ENCODE measurements at regions not wholly inside any gene's neighbourhood (a gene's known extent, or its start where the extent isn't known, plus 50 kb on each side); places are given as distances from the start of the nearest gene placed in this dataset.
"Not testable (repeated sequence)": the region's sequence is repeated elsewhere in the genome, so short reads cannot be mapped to it uniquely, and the experiment has no call there.

DNA sequence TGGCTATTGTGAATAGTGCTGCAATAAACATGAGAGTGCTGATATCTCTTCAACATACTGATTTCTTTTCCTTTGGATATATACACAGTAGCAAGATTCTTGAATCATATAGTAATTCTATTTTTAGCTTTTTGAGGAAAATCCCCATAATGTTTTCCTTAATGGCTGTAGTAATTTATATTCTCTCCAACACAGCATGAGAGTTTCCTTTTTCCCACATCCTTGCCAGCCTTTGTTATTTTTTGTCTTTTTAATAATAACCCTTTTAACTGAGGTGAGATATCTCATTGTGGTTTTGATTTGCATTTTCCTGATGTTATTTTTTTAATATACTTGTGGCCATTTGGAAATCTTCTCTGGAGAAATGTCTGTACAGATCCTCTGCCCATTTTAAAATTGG is 132.6 kb downstream of the PRL start:
- DNase-seq, result no peak

DNA sequence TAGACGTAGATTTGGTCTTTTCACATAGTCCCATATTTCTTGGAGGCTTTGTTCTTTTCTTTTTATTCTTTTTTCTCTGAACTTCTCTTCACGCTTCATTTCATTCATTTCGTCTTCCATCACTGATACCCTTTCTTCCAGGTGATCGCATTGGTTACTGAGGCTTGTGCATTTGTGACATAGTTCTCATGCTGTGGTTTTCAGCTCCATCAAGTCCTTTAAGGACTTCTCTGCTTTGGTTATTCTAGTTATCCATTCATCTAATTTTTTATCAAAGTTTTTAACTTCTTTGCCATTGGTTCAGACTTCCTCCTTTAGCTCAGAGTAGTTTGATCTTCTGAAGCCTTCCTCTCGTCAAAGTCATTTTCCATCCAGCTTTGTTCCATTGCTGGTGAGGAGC is 125.8 kb downstream of the PRL start:
- DNase-seq, result not testable (repeated sequence)

DNA sequence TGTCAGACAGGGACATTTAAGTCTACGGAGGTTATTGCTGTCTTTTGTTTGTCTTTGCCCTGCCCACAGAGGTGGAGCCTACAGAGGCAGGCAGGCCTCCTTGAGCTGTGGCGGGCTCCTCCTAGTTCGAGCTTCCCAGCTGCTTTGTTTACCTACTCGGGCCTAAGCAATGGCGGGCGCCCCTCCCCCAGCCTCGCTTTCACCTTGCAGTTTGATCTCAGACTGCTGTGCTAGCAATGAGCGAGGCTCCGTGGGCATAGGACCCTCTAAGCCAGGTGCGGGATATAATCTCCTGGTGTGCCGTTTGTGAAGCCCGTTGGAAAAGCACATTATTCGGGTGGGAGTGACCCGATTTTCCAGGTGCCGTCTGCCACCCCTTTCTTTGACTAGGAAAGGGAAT is 125.0 kb downstream of the PRL start:
- not testable (repeated sequence) for DNase-seq

DNA sequence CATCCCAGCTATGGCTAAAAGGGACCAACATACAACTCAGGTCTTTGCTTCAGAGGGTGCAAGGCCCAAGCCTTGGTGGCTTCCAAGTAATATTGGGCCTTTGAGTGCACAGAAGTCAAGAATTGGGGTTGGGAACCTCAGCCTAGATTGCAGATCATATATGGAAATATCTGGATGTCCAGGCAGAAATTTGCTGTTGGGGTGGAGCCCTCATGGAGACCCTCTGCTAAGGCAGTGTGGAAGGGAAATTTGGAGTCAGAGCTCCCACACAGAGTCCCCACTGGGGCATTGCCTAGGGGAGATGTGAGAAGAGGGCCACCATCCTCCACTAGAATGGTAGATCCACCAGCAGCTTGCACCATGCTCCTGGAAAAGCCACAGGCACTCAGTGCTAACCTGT is 123.5 kb downstream of the PRL start:
- DNase-seq, result no peak

DNA sequence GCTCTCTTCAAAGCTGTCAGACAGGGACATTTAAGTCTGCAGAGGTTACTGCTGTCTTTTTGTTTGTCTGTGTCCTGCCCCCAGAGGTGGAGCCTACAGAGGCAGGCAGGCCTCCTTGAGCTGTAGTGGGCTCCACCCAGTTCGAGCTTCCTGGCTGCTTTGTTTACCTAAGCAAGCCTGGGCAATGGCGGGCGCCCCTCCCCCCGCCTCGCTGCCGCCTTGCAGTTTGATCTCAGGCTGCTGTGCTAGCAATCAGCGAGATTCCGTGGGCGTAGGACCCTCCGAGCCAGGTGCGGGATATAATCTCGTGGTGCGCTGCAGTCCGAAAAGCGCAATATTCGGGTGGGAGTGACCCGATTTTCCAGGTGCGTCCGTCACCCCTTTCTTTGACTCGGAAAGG is 116.6 kb downstream of the PRL start:
- not testable (repeated sequence) for DNase-seq

DNA sequence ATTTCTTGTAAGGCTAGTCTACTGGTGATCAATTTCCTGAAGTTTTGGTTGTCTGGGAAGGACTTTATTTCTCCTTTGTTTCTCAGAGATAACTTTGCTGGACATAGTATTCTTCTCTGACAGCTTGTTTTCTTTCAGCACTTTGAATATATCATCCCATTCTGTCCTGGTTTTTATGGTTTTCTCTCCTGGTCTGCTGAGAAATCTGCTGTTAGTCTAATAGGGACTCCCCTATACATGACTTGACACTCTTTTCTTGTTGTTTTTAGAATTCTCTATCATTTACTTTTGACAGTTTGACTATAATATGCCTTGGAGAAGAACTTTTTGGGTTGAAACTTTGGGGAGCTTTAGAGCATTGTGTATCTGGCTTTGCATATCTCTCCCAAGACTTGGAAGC is 112.5 kb downstream of the PRL start:
- no peak for DNase-seq

DNA sequence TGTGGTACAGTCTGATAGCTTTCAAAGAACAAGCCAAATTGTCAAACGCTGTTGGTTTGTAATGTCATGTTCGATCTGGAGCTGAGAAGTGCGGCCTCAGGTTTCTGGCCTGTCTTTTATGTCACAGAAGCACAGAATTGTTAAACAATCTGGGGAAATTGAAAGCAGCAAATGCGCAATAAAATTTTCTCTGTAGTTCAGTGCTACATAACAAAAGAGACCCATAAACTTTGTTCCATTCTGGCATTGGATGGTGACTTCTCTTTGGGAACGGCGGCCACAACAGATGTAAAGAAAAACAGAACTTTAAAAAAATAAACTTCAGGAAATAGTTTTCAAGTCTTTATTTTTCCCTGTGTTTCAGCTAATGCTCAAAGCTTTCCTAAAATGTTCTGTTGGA is 106.9 kb downstream of the PRL start:
- DNase-seq, result no peak

DNA sequence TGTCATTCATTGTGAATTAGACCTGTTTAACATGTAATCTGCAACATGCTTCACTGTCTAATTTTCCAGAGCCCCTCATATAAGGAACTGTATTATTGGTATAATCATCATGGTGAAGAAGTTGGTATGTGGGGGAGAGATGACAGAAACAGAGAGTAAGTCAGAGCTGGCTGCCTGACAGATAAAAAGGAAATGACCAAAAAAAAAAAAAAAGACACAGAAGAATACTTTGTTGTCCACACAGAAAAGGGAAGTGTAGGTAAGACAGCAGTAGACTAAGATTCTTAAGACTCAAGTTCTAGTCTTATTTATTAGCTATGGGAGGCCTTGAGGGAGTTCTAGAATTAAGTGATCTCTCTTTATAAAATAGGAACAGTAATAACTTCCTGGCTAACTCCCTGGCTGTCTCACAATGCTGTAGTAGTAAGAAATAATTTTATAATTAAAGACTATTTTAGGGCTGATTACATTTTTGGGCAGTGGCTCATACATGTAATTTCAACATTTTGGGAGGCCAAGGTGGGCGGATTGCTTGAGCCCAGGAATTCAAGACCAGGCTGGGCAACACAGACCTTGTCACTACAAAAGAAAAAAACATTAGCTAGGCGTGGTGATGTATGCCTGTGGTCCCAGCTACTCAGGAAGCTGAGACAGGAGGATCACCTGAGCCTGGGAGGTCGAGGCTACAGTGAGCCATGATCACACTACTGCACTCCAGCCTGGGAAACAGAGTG is 102.5 kb downstream of the PRL start:
- DNase-seq, result no peak

DNA sequence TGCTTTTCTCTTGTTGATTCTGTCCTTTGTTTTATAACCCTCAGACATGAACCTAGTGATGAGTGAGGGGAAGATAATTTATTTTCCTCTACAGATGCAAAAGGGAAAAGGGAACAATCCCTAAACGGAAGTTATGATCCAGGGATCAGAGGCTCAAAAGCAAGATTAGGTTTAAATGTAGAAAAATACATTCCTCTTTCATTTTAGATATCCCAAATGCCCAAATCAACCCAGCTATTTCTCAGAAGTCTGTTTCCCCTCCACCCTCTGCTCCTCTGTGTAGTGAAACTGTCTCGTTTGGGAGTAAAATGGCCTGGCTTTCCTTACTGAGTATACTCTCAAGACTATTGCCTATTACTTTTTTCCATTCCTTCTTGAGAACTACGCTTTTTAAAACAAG is 97.1 kb downstream of the PRL start:
- DNase-seq, result no peak

DNA sequence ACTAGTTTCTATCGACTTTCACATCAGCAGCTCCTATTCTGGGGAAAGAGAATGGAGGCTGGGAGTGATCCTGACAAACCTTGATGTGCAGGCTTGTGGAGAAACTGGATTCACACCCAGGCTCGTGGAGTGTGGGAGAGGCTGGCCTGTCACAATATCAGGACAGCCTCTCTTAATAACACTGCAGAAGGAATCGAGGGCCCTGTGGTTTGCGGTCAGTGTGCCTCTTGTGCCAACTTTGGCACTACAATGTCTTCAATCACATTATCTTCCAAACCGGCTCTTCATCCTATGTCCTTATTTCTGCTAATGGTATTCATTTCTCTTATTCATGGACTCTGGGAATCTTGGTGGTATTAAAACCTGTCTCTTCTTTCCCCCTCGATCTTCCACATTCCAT is 92.7 kb downstream of the PRL start:
- no peak for DNase-seq

DNA sequence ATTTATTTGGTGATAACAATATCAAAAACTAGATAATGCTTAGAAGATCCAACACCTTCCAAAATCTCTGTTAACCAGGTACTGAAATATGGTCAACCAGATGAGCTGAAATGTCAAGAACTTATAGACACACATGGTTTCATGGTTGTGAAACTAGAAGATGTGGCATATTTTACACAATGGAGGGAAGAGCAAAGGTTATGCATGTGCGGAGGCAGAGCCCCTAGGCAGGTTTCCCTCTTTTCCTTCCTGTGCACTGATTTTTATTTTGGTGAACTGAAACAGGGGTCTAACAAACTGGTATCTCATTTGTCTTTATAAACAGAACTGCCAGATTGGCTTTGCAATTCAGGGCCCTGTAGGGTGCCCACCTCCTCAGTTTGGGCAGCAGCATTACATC is 91.6 kb downstream of the PRL start:
- no peak for DNase-seq

DNA sequence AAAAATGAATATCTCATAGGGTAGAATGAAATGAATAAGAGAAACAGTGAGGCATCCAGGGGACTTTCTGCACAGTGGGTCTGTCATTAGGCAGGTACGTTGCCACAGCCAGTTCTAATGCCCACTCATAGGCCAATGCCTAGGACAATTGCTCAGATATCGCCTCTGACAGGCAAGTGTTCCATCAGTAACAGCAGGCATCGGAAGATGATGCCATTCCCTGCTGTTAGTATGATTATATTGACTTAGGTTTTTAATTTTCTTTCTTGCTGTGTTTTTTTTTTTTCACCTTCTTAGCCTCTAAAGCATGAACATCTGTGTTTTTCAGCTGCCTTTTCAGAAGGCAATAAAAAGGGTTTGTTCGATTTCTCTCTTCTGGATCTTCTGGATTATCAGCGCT is 90.7 kb downstream of the PRL start:
- DNase-seq, result no peak

DNA sequence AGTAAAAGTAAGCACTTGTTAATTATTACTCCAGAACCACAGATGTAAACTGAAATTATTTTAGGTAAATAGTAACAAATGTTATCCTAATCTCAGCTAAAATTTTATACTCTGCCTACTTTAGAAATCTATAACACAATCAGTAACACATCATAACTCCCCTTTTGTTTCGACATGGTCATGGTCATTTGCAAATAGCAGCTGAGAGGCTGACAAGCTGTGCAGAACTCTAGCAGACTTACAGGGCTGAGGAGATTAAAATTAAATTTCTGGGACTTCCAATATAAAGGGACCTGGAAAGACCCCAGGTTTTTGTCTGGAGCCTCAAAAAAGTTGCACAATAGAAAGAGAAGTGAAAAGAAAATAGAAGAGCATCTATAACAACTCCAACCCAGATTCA is 88.8 kb downstream of the PRL start:
- no peak for DNase-seq

DNA sequence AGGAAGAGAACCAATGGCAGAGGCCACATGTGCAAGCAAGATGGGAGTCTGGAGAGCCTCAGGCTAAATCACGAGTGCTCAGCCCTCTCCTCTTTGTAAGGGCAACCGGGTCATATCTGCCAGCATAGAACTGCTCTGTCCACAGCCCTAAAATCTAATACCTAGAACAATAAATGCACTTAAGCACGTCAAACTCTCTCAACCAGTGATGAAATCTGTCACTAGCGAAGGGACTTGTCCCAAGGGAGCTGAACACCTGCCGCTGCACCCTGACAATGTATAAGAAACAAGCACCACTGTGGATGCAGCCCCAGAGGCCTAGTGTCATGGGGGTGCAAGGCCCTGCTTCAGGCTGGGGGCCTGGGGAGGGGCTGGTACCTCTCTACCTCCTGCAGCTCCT is 82.5 kb downstream of the PRL start:
- DNase-seq, result no peak

DNA sequence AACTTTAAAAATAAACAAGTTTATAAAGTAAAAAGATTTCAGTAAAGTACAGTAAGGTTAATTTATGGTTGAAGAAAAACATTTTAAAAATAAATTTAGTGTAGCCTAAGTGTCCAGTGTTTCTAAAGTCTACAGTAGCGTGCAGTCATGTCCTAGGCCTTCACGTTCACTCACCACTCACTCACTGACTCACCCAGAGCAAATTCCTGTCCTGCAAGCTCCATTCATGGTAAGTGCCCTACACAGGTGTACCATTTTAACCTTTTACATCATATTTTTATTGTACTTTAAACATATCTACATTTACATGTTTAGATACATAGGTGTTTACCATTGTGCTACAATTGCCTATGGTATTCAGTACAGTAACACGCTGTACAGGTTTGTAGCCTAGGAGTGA is 81.4 kb downstream of the PRL start:
- not testable (repeated sequence) for DNase-seq

DNA sequence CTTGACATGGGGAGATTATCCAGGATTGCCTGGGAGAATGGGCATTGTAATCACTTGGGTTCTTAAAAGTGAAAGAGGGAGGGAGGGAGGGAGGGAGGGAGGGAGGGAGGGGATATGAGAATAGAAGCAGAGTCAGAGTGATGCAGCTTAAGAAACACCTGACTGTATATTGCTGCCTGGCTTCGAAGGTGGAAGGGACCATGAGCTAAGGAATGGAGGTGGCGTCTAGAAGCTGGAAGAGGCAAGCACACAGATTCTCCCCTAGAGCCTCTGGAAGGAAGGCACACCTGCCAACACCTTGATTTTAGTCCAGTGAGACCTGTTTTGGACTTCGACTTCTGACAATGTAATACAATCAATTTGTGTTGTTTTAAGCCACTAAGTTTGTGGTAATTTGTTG is 78.4 kb downstream of the PRL start:
- no peak for DNase-seq

DNA sequence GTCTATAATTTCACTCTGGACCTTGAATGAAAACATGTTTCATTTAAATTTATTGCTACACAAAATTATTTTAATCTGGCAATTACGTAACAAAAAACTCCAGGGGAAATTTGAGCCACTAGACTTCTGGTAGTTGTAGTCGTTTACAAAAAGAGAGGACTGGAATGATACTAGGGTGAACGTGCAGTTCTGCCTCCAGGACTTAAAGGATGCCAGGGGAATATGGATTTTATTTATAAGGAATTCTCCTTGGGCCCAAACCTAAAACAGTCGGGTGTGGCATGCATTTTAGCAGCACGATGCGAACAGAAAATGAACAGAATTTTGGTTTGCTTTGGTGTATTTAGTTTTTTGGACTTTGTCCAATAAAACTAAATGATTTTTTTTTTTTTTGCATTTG is 76.9 kb downstream of the PRL start:
- DNase-seq, result no peak

DNA sequence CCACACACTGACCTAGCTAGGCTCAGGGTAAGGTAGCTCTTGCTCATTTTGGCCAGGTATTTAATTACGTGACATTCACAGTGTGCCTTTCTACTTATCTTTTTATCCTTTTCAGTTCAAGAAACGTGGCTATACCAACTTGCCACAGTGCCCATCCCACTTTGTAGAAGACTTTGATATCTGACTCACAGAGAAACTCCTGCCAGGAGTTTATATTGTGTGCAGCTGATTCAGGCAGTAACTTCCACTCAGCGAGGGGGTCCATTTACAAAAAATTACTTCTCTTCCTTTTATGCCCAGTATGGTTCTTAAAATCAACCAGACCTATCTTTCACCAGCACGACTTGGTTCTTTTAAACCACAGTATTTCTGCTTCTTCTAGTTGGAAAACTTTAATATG is 75.6 kb downstream of the PRL start:
- DNase-seq, result no peak

DNA sequence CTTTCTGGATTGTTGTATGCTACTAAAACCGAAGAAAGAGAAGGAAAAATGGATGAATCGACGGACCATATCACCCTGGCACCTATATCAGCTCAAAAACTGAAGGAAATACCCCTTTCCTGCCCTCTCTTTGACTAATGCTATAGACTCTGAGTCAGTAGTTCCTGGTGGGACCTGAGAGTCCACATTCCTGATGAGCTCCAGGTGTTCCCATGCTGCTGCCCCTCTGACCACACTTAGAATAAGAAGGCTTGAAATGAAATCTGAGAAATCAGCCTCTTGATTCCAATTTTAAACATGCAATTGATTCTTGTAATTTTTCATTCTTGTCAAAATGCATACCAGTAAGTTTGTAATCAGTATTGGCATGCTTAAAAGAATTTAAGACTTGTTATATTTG is 75.2 kb downstream of the PRL start:
- DNase-seq, result no peak

DNA sequence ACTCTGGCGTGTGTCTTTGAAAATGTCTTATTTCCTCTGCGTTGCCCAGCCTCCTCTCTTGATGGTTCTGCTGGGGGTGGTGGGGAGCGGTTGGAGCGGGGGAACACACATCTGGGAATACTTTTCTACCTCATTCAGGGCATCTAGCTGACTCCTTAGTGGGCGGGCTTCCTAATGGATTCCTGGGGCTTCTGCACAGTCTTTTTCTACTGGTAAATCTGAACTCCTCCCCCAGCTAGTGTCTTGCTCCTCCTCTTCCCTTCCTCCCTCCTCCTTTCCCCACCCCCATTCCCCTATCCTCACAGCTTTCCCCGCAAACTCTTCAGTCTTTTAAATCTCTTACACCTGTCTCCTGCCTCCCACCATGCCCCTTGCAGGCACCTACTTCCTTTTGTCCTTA is 74.4 kb downstream of the PRL start:
- DNase-seq, result no peak

DNA sequence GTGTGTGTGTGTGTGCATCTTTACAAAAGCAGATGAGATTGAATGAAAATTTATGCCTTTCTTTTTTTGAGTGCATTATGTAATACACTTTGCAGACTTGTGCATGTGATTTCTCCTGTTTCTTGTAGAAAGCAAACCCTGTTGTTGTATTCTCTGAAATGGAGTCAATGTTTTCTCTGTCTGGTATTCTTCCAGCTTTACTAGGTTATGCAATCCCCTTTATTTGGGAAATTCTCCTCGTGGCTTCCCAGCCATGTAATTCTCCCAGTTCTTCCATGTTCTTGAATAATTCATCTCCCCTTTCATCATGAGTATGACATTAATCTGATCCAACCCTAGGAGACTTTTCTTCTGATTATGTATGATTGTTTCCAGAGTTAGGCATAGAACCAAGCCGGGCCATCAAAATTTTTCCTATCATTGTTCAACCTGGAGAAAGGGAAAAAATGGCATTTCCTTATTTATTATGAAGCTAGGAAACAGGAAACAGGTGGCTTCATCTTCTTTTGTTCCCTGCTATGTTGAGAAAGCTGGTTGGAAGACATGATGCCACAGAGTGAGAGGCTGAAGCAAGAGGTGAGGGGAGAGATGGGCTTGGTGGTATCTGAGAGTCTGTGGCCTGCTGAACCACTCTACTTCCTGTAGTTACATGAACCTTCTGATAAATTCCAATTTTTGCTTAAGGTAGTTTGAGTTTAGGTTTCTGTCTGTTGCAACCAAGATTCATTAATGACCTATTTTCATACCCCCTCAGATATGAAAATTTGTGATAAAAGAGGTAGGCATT is 68.8 kb downstream of the PRL start:
- DNase-seq, result no peak

DNA sequence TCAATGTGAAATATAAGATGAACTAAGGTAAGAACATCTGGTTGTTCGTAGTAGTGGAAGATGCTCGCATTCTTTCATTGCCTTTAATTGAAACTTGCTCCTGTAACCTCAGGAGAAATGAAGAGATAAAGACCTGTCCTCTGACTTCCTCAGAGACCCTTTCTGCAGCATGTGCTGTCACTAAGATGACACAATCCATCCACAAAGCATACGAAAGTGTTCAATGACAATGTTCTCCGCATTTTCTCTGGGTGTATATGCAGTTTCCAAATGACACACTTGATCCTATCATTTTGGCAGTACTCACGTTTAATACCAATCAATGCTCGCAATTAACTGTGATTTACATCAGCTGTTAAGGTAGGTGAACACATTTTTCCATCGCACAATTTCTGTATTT is 65.8 kb downstream of the PRL start:
- no peak for DNase-seq

DNA sequence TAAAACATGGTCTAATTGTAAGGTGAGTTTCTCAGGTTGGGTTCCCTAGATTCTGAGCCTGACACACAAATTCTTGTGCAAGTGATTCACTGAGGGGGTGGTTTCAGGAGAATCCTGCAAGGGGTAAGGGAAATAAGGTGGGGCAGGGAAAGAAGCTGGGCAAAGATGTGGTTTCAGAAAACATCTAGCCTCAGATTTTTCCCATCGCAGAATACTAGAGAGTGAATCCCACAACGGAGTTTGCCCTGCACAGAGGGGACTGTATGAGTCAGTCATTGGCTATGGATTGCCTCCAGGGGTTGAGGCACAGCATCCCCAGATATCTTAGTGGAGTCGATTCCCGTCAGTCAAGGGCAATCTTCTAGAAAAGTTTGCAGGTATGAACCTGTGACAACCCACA is 65.2 kb downstream of the PRL start:
- DNase-seq, result no peak

DNA sequence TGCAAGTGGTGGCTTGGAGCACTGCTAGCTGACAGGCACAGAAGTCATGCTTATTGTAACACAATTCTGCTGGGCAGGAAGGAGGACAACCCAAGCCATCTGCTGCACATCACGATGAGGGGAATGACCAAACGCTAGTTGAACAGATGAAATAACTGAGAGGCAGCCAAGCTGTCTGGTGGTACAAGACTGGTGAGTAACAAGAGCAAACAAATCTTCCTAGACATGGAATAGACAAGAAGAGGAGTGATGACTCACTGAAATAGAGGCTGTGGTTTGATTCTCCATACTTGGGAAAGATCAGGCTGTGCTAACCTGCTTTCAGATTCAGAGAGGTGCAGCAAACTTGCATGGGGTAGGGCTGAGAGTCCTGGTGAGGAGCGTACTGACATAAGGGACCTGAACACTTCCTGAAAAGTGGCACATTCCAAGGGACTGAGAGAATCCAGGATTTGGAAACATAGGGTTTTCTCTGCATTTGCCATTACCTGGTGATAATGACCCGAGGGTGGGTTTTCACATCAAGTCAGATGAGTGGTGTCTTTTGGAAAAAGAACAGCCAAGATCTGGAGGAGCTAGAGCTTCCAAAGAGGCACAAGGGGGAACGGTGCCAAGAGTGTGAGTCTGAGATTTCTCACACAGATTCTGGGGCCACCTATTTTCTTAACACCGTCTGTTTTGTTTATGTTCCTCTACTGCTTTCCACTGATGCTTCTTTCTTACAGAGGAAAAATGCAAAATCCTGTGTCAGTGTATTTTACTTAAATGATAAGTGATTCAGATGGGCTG is 60.0 kb downstream of the PRL start:
- no peak for DNase-seq
